ENCODE measurements at regions not wholly inside any gene's neighbourhood (a gene's known extent, or its start where the extent isn't known, plus 50 kb on each side); places are given as distances from the start of the nearest gene placed in this dataset.

- Histone ChIP-seq H3K4me3 (ENCODE audit: low read depth in 1 of 2, low read length in 2 of 2) (no peak overlapping the region), H3K36me3 (ENCODE audit: insufficient read depth, low read length) (no peaks in the 10 kb centered on the region), H3K27me3 (ENCODE audit: control insufficient read depth in 1 of 2, insufficient read depth in 2 of 2, low read length in 2 of 2) (no peaks in the 10 kb centered on the region), H3K4me1 (ENCODE audit: insufficient read depth, low read length) (no peaks in the 10 kb centered on the region), H3K9ac (ENCODE audit: low read length) (no peak overlapping the region), H3K9me3 (ENCODE audit: low read length) (no peaks in the 10 kb centered on the region), H3K27ac (ENCODE audit: low read depth, low read length) (no peak overlapping the region)
Observed at GRCh38 chr12:3973269-3973884, 100.2 kb upstream of the PARP11 start.

DNA sequence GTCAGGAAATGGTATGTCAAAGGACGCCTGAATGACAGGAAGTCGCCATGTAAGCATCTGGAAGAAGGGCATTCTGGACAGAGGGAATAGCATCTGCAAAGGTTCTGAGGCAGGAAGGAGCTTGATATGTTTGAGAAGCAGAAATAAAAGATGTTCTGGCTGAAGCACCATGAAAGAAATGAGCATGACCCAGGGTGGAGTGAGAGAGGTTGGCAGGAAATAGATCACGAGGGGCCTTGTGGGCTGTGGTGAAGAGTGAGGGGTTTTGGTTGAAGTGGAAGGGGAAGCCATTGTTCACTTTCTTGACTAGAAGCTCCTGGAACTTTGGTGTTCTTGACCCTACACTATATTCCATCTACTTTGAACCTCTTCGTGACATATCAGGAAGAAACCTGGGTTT is 99.4 kb upstream of the PARP11 start:
- no peak overlapping the region for H3K4me3 ChIP-seq (ENCODE audit: low read depth in 1 of 2, low read length in 2 of 2)
- H3K4me1 ChIP-seq (ENCODE audit: insufficient read depth, low read length) = no peaks in the 10 kb centered on the region
- H3K27ac ChIP-seq (ENCODE audit: low read depth, low read length) = no peak overlapping the region
- no peaks in the 10 kb centered on the region for H3K27me3 ChIP-seq (ENCODE audit: control insufficient read depth in 1 of 2, insufficient read depth in 2 of 2, low read length in 2 of 2)
- no peak overlapping the region for H3K9ac ChIP-seq (ENCODE audit: low read length)
- no peaks in the 10 kb centered on the region for H3K36me3 ChIP-seq (ENCODE audit: insufficient read depth, low read length)
- no peaks in the 10 kb centered on the region for H3K9me3 ChIP-seq (ENCODE audit: low read length)

DNA sequence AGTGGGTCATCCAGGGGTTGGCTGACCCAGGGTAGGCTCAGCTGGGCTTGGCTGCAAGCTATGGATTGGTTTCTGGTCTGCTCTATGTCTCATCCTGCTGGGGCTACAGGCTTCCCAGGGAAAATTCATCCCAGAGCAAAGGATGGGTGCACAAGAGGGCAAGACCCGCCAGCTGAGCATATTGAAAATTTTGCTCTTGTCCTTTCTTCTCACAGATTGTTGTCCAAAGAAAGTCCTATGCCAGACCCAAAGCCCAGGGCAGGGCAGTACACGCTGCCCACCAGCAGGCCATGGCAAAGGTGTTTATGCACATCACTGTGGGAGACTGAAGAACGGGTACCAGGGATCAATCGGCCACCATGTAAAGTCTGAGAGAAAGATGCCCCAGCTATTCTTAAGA is 95.3 kb upstream of the PARP11 start:
- Histone ChIP-seq H3K9me3 (ENCODE audit: low read length) (no peaks in the 10 kb centered on the region), H3K27ac (ENCODE audit: low read depth, low read length) (no peak overlapping the region), H3K4me1 (ENCODE audit: insufficient read depth, low read length) (no peaks in the 10 kb centered on the region), H3K4me3 (ENCODE audit: low read depth in 1 of 2, low read length in 2 of 2) (no peak overlapping the region), H3K27me3 (ENCODE audit: control insufficient read depth in 1 of 2, insufficient read depth in 2 of 2, low read length in 2 of 2) (no peaks in the 10 kb centered on the region), H3K36me3 (ENCODE audit: insufficient read depth, low read length) (no peaks in the 10 kb centered on the region), H3K9ac (ENCODE audit: low read length) (no peak overlapping the region)

GRCh38 chr12:3967556-3968160 is 94.5 kb upstream of the PARP11 start:
- no peak overlapping the region for H3K9ac ChIP-seq (ENCODE audit: low read length)
- H3K36me3 ChIP-seq (ENCODE audit: insufficient read depth, low read length) = no peaks in the 10 kb centered on the region
- H3K4me3 ChIP-seq (ENCODE audit: low read depth in 1 of 2, low read length in 2 of 2) = no peak overlapping the region
- no peaks in the 10 kb centered on the region for H3K9me3 ChIP-seq (ENCODE audit: low read length)
- H3K27ac ChIP-seq (ENCODE audit: low read depth, low read length) = no peak overlapping the region
- H3K27me3 ChIP-seq (ENCODE audit: control insufficient read depth in 1 of 2, insufficient read depth in 2 of 2, low read length in 2 of 2) = no peaks in the 10 kb centered on the region
- H3K4me1 ChIP-seq (ENCODE audit: insufficient read depth, low read length) = no peaks in the 10 kb centered on the region

- Histone ChIP-seq H3K4me3 (ENCODE audit: low read depth in 1 of 2, low read length in 2 of 2) (no peak overlapping the region), H3K27me3 (ENCODE audit: control insufficient read depth in 1 of 2, insufficient read depth in 2 of 2, low read length in 2 of 2) (no peaks in the 10 kb centered on the region), H3K27ac (ENCODE audit: low read depth, low read length) (no peak overlapping the region)
Observed at GRCh38 chr12:3966376-3966775, 93.2 kb upstream of the PARP11 start.

GRCh38 chr12:3965046-3965445 is 91.8 kb upstream of the PARP11 start:
- no peaks in the 10 kb centered on the region for H3K36me3 ChIP-seq (ENCODE audit: insufficient read depth, low read length)
- H3K27ac ChIP-seq (ENCODE audit: low read depth, low read length) = no peak overlapping the region
- H3K4me3 ChIP-seq (ENCODE audit: low read depth in 1 of 2, low read length in 2 of 2) = no peak overlapping the region
- no peaks in the 10 kb centered on the region for H3K27me3 ChIP-seq (ENCODE audit: control insufficient read depth in 1 of 2, insufficient read depth in 2 of 2, low read length in 2 of 2)
- H3K9ac ChIP-seq (ENCODE audit: low read length) = no peak overlapping the region
- H3K9me3 ChIP-seq (ENCODE audit: low read length) = no peaks in the 10 kb centered on the region
- no peaks in the 10 kb centered on the region for H3K4me1 ChIP-seq (ENCODE audit: insufficient read depth, low read length)

More at GRCh38 chr12:3966376-3966775, 93.2 kb upstream of the PARP11 start:
- no peaks in the 10 kb centered on the region for H3K4me1 ChIP-seq (ENCODE audit: insufficient read depth, low read length)
- no peak overlapping the region for H3K9ac ChIP-seq (ENCODE audit: low read length)
- no peaks in the 10 kb centered on the region for H3K9me3 ChIP-seq (ENCODE audit: low read length)
- no peaks in the 10 kb centered on the region for H3K36me3 ChIP-seq (ENCODE audit: insufficient read depth, low read length)

- Histone ChIP-seq H3K27me3 (ENCODE audit: control insufficient read depth in 1 of 2, insufficient read depth in 2 of 2, low read length in 2 of 2) (no peaks in the 10 kb centered on the region), H3K4me1 (ENCODE audit: insufficient read depth, low read length) (no peaks in the 10 kb centered on the region), H3K27ac (ENCODE audit: low read depth, low read length) (no peak overlapping the region), H3K36me3 (ENCODE audit: insufficient read depth, low read length) (no peaks in the 10 kb centered on the region), H3K9ac (ENCODE audit: low read length) (no peak overlapping the region), H3K4me3 (ENCODE audit: low read depth in 1 of 2, low read length in 2 of 2) (no peak overlapping the region), H3K9me3 (ENCODE audit: low read length) (no peaks in the 10 kb centered on the region)
Observed at GRCh38 chr12:3964439-3964838, 91.2 kb upstream of the PARP11 start.

DNA sequence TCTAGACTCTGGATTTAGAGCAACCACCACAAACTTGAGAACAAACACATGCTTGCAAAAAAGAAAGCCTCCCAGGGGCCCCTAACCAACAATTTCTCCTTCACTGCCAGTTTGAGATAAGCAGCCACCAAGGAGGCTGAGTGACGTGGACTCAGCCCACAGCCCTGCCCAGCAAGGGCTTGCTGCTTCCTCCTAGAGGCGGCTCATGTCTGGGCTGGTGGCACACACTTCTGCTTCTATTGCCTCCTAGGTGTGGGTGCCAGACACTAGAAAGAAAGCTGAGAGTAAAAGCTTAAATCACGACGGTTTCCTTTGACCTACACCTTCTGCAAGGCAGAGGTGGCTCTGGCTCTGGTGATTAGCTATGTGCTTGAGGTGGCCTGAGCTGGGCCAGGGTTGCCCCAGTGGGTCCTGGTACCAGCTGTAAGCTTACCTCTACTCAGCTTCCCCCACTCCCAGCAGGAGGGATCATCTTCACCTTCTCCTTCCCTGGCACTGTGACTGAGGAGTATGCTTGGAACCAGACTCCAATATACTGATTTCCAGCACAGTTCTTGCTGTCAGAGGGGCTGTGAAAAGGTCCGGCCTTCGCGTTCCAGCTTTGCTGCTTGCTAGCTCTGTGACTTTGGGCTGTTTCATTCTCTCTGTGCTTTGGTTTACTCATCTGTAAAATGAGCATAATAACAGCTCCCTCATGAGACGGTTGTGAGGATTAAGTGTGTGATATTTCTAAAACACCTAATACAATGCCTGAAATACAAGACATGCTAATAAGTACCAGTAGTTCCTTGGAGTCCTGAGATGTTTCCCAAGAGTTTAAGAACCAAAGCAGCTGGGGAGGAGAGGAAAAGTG is 89.7 kb upstream of the PARP11 start:
- Histone ChIP-seq H3K4me3 (ENCODE audit: low read depth in 1 of 2, low read length in 2 of 2) (no peak overlapping the region), H3K27ac (ENCODE audit: low read depth, low read length) (no peak overlapping the region), H3K4me1 (ENCODE audit: insufficient read depth, low read length) (no peaks in the 10 kb centered on the region), H3K9me3 (ENCODE audit: low read length) (no peaks in the 10 kb centered on the region), H3K9ac (ENCODE audit: low read length) (no peak overlapping the region), H3K36me3 (ENCODE audit: insufficient read depth, low read length) (no peaks in the 10 kb centered on the region), H3K27me3 (ENCODE audit: control insufficient read depth in 1 of 2, insufficient read depth in 2 of 2, low read length in 2 of 2) (no peaks in the 10 kb centered on the region)

DNA sequence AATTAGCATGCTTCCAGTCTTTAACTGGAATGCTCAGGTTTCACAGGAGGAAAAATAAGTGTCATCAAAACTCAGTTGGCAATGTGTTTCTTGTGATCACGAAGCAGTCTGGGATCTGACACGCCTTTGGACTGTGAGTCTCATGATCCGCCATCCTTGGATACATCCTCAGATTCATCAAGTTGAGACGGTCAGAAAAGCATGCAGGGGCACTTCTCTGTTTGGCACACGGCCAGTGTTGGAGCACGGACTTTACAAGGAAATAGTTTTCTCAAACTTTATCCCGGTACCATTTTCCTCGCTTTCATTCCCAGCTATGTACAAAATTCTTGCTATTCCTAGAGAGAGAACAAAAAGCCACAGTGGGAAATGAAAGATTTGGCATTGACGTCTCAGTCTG is 88.4 kb upstream of the PARP11 start:
- Histone ChIP-seq H3K9me3 (ENCODE audit: low read length) (no peaks in the 10 kb centered on the region), H3K9ac (ENCODE audit: low read length) (no peak overlapping the region), H3K4me3 (ENCODE audit: low read depth in 1 of 2, low read length in 2 of 2) (no peak overlapping the region), H3K27ac (ENCODE audit: low read depth, low read length) (no peak overlapping the region), H3K4me1 (ENCODE audit: insufficient read depth, low read length) (no peaks in the 10 kb centered on the region), H3K36me3 (ENCODE audit: insufficient read depth, low read length) (no peaks in the 10 kb centered on the region), H3K27me3 (ENCODE audit: control insufficient read depth in 1 of 2, insufficient read depth in 2 of 2, low read length in 2 of 2) (no peaks in the 10 kb centered on the region)

GRCh38 chr12:3959799-3960560 is 86.8 kb upstream of the PARP11 start:
- H3K4me1 ChIP-seq (ENCODE audit: insufficient read depth, low read length) = no peaks in the 10 kb centered on the region
- H3K27ac ChIP-seq (ENCODE audit: low read depth, low read length) = no peak overlapping the region
- H3K9ac ChIP-seq (ENCODE audit: low read length) = no peak overlapping the region
- H3K4me3 ChIP-seq (ENCODE audit: low read depth in 1 of 2, low read length in 2 of 2) = no peak overlapping the region
- no peaks in the 10 kb centered on the region for H3K27me3 ChIP-seq (ENCODE audit: control insufficient read depth in 1 of 2, insufficient read depth in 2 of 2, low read length in 2 of 2)
- H3K9me3 ChIP-seq (ENCODE audit: low read length) = no peaks in the 10 kb centered on the region
- H3K36me3 ChIP-seq (ENCODE audit: insufficient read depth, low read length) = no peaks in the 10 kb centered on the region

DNA sequence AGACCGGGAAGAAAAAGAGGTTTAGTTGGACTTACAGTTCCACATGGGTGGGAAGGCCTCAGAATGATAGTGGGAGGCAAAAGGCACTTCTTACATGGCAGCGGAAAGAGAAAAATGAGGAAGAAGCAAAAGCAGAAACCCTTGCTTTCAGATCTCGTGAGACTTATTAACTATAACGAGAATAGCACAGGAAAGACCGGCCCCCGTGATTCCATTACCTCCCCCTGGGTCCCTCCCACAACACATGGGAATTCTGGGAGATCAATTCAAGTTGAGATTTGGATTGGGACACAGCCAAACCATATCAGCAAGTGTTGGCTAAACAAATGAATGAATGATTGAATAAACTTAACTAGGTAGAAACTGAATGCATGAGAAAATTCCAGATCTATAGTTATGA is 85.3 kb upstream of the PARP11 start:
- Histone ChIP-seq H3K36me3 (ENCODE audit: insufficient read depth, low read length) (no peaks in the 10 kb centered on the region), H3K27ac (ENCODE audit: low read depth, low read length) (no peak overlapping the region), H3K9me3 (ENCODE audit: low read length) (no peaks in the 10 kb centered on the region), H3K27me3 (ENCODE audit: control insufficient read depth in 1 of 2, insufficient read depth in 2 of 2, low read length in 2 of 2) (no peaks in the 10 kb centered on the region), H3K4me1 (ENCODE audit: insufficient read depth, low read length) (no peaks in the 10 kb centered on the region), H3K9ac (ENCODE audit: low read length) (no peak overlapping the region), H3K4me3 (ENCODE audit: low read depth in 1 of 2, low read length in 2 of 2) (no peak overlapping the region)
